Right lobe of liver (tissue), 6 donors: ENCODE measurements at regions not wholly inside any gene's neighbourhood (a gene's known extent, or its start where the extent isn't known, plus 50 kb on each side); places are given as distances from the start of the nearest gene placed in this dataset.

Experiments
- ATAC-seq, 4 donors: fragments of 200-7000 bp; cut with Tn5 transposase; one replicate each; pipeline ENCODE4 v1.9.1; 2020; ENCODE audit warnings: mild to moderate bottlenecking in 4 of 4, moderate library complexity in 4 of 4
- DNase-seq, 3 donors: peaks; one replicate each; pipeline ENCODE4 v3.0.0-alpha.2; 2020
- H3K27ac ChIP-seq, 3 donors: fragments of 200-600 bp; one replicate each; pipeline ENCODE4 v1.8.0; 2022
- H3K27me3 ChIP-seq, 2 donors: fragments of 200-600 bp; one replicate each; pipeline ENCODE4 v1.8.0; 2022
- H3K36me3 ChIP-seq, 4 donors: fragments of 200-600 bp; sonication (generic) in 1 of 4; one replicate each; pipeline versions ENCODE4 v1.5.1 to v1.8.0; 2017 to 2022; ENCODE audit warnings: control low read depth in 1 of 4
- H3K4me1 ChIP-seq, 4 donors: fragments of 200-600 bp; sonication (generic) in 1 of 4; one replicate each; pipeline versions ENCODE4 v1.5.1 to v1.8.0; 2017 to 2022; ENCODE audit warnings: control low read depth in 1 of 4
- H3K4me3 ChIP-seq, 3 donors: fragments of 200-600 bp; one replicate each; pipeline ENCODE4 v1.8.0; 2022
- H3K9me3 ChIP-seq, 4 donors: fragments of 200-600 bp; sonication (generic) in 1 of 4; one replicate each; pipeline versions ENCODE4 v1.5.1 to v1.8.0; 2017 to 2022; ENCODE audit warnings: control low read depth in 1 of 4
- CTCF ChIP-seq, 4 donors: fragments of 200-600 bp in 3 of 4; fragments of 450-650 bp in 1 of 4; IDR thresholded peaks; one replicate each; pipeline versions ENCODE4 v1.5.1 to v1.8.0; 2016 to 2022; ENCODE audit warnings: antibody characterized with exemption in 4 of 4, mild to moderate bottlenecking in 2 of 4
- POLR2A ChIP-seq: fragments of 450-650 bp; IDR thresholded peaks from one replicate; pipeline ENCODE4 v1.6.1; 2017; ENCODE audit warnings: antibody characterized with exemption, mild to moderate bottlenecking
- WGBS: methylation state at CpG from one replicate; pipeline ENCODE4 v1.1.6; 2018; ENCODE audit warnings: low coverage, low lambda C conversion rate; ENCODE audit not compliant: insufficient coverage; ENCODE audit errors: missing lambda C conversion rate; 5-methylcytosine and 5-hydroxymethylcytosine counted together
- intact Hi-C, 2 donors: fragments of 100-400 bp; cut with DNase I; formaldehyde crosslinking; loops; one replicate each; pipeline versions ENCODE4 v1.11.2 to v1.14.1; 2022
- donor health status: DM: no; HTN: yes; CAD: no.
- donor health status: DM: no; HTN: no; CAD: no.
- donor health status: DM: no; HTN: no; CAD: no.
- donor health status: DM: no; HTN: yes; CAD: no.
- donor health status: DM: no; HTN: yes; CAD: no.

- no peak for TF ChIP-seq POLR2A
- no peak for TF ChIP-seq CTCF (IDR thresholded peaks at IDR 0.05)
- H3K9me3 ChIP-seq: no peaks in the 10 kb centered on the region
- no peak overlapping the region for H3K27ac ChIP-seq
- DNase-seq: no peak
- H3K4me1 ChIP-seq: no peaks in the 10 kb centered on the region
- H3K4me3 ChIP-seq: no peak overlapping the region
- no peaks in the 10 kb centered on the region for H3K27me3 ChIP-seq
- no peak for ATAC-seq
- H3K36me3 ChIP-seq: no peaks in the 10 kb centered on the region
- intact Hi-C loops: no loop called here
Measured at GRCh38 chr1:73821520-73821919, 376.5 kb downstream of the LRRIQ3 start.

DNA sequence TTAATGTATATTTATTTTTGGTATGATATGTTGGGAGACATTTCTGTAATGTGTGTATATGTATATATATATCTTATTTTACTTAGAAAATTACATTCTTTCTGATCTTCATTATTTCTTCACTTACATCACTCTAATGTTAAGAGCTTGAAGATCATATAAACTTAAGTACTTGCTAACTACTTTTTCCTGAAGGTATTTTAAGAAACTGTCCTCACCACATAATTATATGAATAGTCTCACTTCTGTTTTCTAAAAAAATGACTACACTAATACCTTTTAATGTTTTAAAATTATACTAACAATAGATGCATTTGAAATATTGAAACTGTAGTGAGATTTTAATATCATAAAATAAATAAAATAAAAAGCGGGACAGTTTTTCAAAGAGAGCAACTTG lies 377.1 kb downstream of the LRRIQ3 start:
- Histone ChIP-seq H3K27me3 (no peaks in the 10 kb centered on the region), H3K36me3 (no peaks in the 10 kb centered on the region), H3K4me1 (no peaks in the 10 kb centered on the region), H3K4me3 (no peak overlapping the region), H3K27ac (no peak overlapping the region), H3K9me3 (no peaks in the 10 kb centered on the region)
- no peak for ATAC-seq
- TF ChIP-seq POLR2A: no peak
- no peak for TF ChIP-seq CTCF (IDR thresholded peaks at IDR 0.05)
- intact Hi-C loops: no loop called here
- WGBS: 65% methylated on average over 1 of the region's 1 CpG
- no peak for DNase-seq

- Histone ChIP-seq H3K36me3 (no peaks in the 10 kb centered on the region), H3K4me1 (no peaks in the 10 kb centered on the region), H3K9me3 (no peaks in the 10 kb centered on the region), H3K4me3 (no peak overlapping the region), H3K27me3 (no peaks in the 10 kb centered on the region), H3K27ac (no peak overlapping the region)
- ATAC-seq (no peak), DNase-seq (no peak)
- 26% methylated on average over 2 of the region's 2 CpGs for WGBS
- intact Hi-C loops: no loop called here
- TF ChIP-seq POLR2A (no peak), CTCF (IDR thresholded peaks at IDR 0.05) (no peak)
Measured at GRCh38 chr1:73813716-73814115, 384.3 kb downstream of the LRRIQ3 start.

- Histone ChIP-seq H3K27ac (no peak overlapping the region), H3K4me1 (no peaks in the 10 kb centered on the region), H3K27me3 (no peaks in the 10 kb centered on the region), H3K4me3 (no peak overlapping the region), H3K9me3 (no peaks in the 10 kb centered on the region), H3K36me3 (no peaks in the 10 kb centered on the region)
- intact Hi-C loops: no loop called here
- ATAC-seq (no peak), DNase-seq (no peak)
- TF ChIP-seq CTCF (IDR thresholded peaks at IDR 0.05): no peak
- no peak for TF ChIP-seq POLR2A
- WGBS: 33% methylated on average over 2 of the region's 2 CpGs
Measured at GRCh38 chr1:73813236-73813635, 384.7 kb downstream of the LRRIQ3 start.

DNA sequence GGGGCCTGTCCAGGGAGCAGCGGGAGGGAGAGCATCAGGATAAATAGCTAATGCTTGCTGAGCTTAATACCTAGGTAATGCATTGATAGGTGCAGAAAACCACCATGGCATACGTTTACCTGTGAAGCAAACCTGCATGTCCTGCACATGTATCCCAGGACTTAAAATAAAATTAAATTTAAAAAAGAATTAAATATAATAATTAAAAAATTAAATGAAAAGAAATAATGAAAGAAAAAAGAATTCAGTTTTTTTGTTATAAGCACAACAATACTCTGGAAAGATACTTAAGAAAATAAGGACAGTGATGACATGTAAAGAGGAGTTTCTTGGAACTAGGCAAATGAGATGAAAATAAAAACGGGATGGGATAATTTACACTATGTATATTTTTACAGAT lies 386.2 kb downstream of the LRRIQ3 start:
- no peaks in the 10 kb centered on the region for H3K4me1 ChIP-seq
- intact Hi-C loops: no loop called here
- 50% methylated on average over 3 of the region's 3 CpGs for WGBS

More for the DNA sequence above, 386.2 kb downstream of the LRRIQ3 start:
- Histone ChIP-seq H3K36me3 (no peaks in the 10 kb centered on the region), H3K9me3 (no peaks in the 10 kb centered on the region), H3K27ac (no peak overlapping the region), H3K4me3 (no peak overlapping the region), H3K27me3 (no peaks in the 10 kb centered on the region)
- no peak for DNase-seq
- TF ChIP-seq CTCF (IDR thresholded peaks at IDR 0.05) (no peak), POLR2A (no peak)
- no peak for ATAC-seq
